ENCODE measurements at regions not wholly inside any gene's neighbourhood (a gene's known extent, or its start where the extent isn't known, plus 50 kb on each side); places are given as distances from the start of the nearest gene placed in this dataset.

GRCh38 chr14:101229666-101230065 lies 326.1 kb upstream of the RTL1 start:
- DNase-seq (ENCODE audit: low spot score): no peak
- in situ Hi-C loops (cut with MboI; ENCODE audit: low pct_unique_long_range_greater_than_20kb, low sequenced_read_pairs, unreplicated experiment): no loop called here
- TF ChIP-seq CTCF (IDR thresholded peaks at IDR 0.05; ENCODE audit: extremely low read depth, insufficient read depth, missing control alignments): no peak

- no peak for DNase-seq (ENCODE audit: low spot score)
- in situ Hi-C loops (cut with MboI; ENCODE audit: low pct_unique_long_range_greater_than_20kb, low sequenced_read_pairs, unreplicated experiment): no loop called here
- TF ChIP-seq CTCF (IDR thresholded peaks at IDR 0.05; ENCODE audit: extremely low read depth, insufficient read depth, missing control alignments): no peak
Measured at GRCh38 chr14:101230161-101230850, 326.8 kb upstream of the RTL1 start.

- DNase-seq (ENCODE audit: low spot score): no peak
- TF ChIP-seq CTCF (IDR thresholded peaks at IDR 0.05; ENCODE audit: extremely low read depth, insufficient read depth, missing control alignments): no peak
- in situ Hi-C loops (cut with MboI; ENCODE audit: low pct_unique_long_range_greater_than_20kb, low sequenced_read_pairs, unreplicated experiment): no loop called here
Measured at GRCh38 chr14:101230851-101231550, 327.5 kb upstream of the RTL1 start.

- TF ChIP-seq CTCF (IDR thresholded peaks at IDR 0.05; ENCODE audit: extremely low read depth, insufficient read depth, missing control alignments): no peak
- in situ Hi-C loops (cut with MboI; ENCODE audit: low pct_unique_long_range_greater_than_20kb, low sequenced_read_pairs, unreplicated experiment): no loop called here
- DNase-seq (ENCODE audit: low spot score): no peak
Measured at GRCh38 chr14:101231828-101232227, 328.3 kb upstream of the RTL1 start.

- DNase-seq (ENCODE audit: low spot score): no peak
- no peak for TF ChIP-seq CTCF (IDR thresholded peaks at IDR 0.05; ENCODE audit: extremely low read depth, insufficient read depth, missing control alignments)
- in situ Hi-C loops (cut with MboI; ENCODE audit: low pct_unique_long_range_greater_than_20kb, low sequenced_read_pairs, unreplicated experiment): no loop called here
Measured at GRCh38 chr14:101232340-101233020, 328.8 kb upstream of the DIO3 start.

- no peak for DNase-seq (ENCODE audit: low spot score)
- in situ Hi-C loops (cut with MboI; ENCODE audit: low pct_unique_long_range_greater_than_20kb, low sequenced_read_pairs, unreplicated experiment): no loop called here
- TF ChIP-seq CTCF (IDR thresholded peaks at IDR 0.05; ENCODE audit: extremely low read depth, insufficient read depth, missing control alignments): no peak
Measured at GRCh38 chr14:101233021-101233366, 328.3 kb upstream of the DIO3 start.
